PC-3 (cell line): ENCODE measurements at regions not wholly inside any gene's neighbourhood (a gene's known extent, or its start where the extent isn't known, plus 50 kb on each side); places are given as distances from the start of the nearest gene placed in this dataset.

Source experiments
- ATAC-seq: fragments of 200-7000 bp; cut with Tn5 transposase; 2 replicates; pipeline ENCODE4 v1.9.1; 2020; ENCODE audit warnings: mild to moderate bottlenecking, moderate library complexity
- BruUV-seq: library from RNA; stranded (reverse); fragments of 400-500 nt; replicated peaks from 2 replicates; lab custom pipeline; 2021; lab: Mats Ljungman, UMichigan
- CTCF ChIA-PET: fragments of 300-600 bp; sonication (Branson Sonifier 250); formaldehyde crosslinking; loops from one replicate; lab custom pipeline; 2022; ENCODE audit warnings: antibody characterized with exemption; lab: Charles Lee
- POLR2A ChIA-PET: fragments of 300-600 bp; sonication (Branson Sonifier 250); formaldehyde crosslinking; loops from one replicate; lab custom pipeline; 2022; ENCODE audit warnings: antibody characterized with exemption; ENCODE audit not compliant: unreplicated experiment; lab: Charles Lee
- DNase-seq: peaks from one replicate; pipeline ENCODE4 v3.0.0-alpha.2; 2015
- H2AFZ ChIP-seq: fragments of 300-600 bp; sonication (generic); 2 replicates; pipeline ENCODE4 v1.6.0; 2016; ENCODE audit warnings: antibody characterized with exemption, low read length
- H3F3A ChIP-seq: fragments of 300-600 bp; sonication (generic); one replicate; pipeline ENCODE4 v1.6.0; 2017; ENCODE audit warnings: antibody characterized with exemption, low read length, control low read depth, mild to moderate bottlenecking; ENCODE audit not compliant: unreplicated experiment
- H3K27ac ChIP-seq: fragments of 300-600 bp; sonication (generic); 2 replicates; pipeline ENCODE4 v1.5.1; 2016; ENCODE audit warnings: mild to moderate bottlenecking, low read length
- H3K27me3 ChIP-seq: fragments of 300-600 bp; sonication (generic); 2 replicates; pipeline ENCODE4 v1.6.1; 2016; ENCODE audit warnings: low read length, mixed read lengths
- H3K36me3 ChIP-seq: fragments of 300-600 bp; sonication (generic); 2 replicates; pipeline ENCODE4 v1.6.1; 2016; ENCODE audit warnings: low read depth, mixed run types, low read length, mixed read lengths
- H3K4me1 ChIP-seq: fragments of 300-600 bp; sonication (generic); 2 replicates; pipeline ENCODE4 v1.5.1; 2016; ENCODE audit warnings: low read length; ENCODE audit not compliant: insufficient read depth
- H3K4me2 ChIP-seq: fragments of 300-600 bp; sonication (generic); 2 replicates; pipeline ENCODE4 v1.6.0; 2016; ENCODE audit warnings: low read length
- H3K4me3 ChIP-seq: fragments of 300-600 bp; sonication (generic); 2 replicates; pipeline ENCODE4 v1.5.1; 2016; ENCODE audit warnings: mild to moderate bottlenecking, low read length, mixed read lengths
- H3K79me2 ChIP-seq: fragments of 300-600 bp; sonication (generic); 2 replicates; pipeline ENCODE4 v1.6.1; 2017; ENCODE audit warnings: low read length, mixed read lengths
- H3K9ac ChIP-seq: fragments of 300-600 bp; sonication (generic); 2 replicates; pipeline ENCODE4 v1.6.0; 2016; ENCODE audit warnings: mild to moderate bottlenecking, low read length
- H3K9me2 ChIP-seq: fragments of 300-600 bp; sonication (generic); replicated peaks from 2 replicates; pipeline ENCODE4 v1.6.1; 2016; ENCODE audit warnings: mixed run types, low read length, mixed read lengths
- H3K9me3 ChIP-seq: fragments of 300-600 bp; sonication (generic); 2 replicates; pipeline ENCODE4 v1.6.1; 2016; ENCODE audit warnings: low read length, mixed read lengths
- H4K20me1 ChIP-seq: fragments of 300-600 bp; sonication (generic); 2 replicates; pipeline ENCODE4 v1.6.1; 2016; ENCODE audit warnings: low read length, mixed read lengths
- CTCF ChIP-seq: fragments of 300-600 bp; sonication (generic); conservative IDR thresholded peaks from 2 replicates; pipeline ENCODE4 v1.5.1; 2017; ENCODE audit warnings: antibody characterized with exemption, low read depth, mild to moderate bottlenecking, low read length
- EZH2 ChIP-seq: fragments of 300-600 bp; sonication (generic); IDR thresholded peaks from one replicate; pipeline ENCODE4 v1.6.1; 2017; ENCODE audit warnings: antibody characterized with exemption, mild to moderate bottlenecking, low read length; ENCODE audit not compliant: unreplicated experiment
- EZH2phosphoT487 ChIP-seq: fragments of 300-600 bp; sonication (generic); IDR thresholded peaks from 2 replicates; pipeline ENCODE4 v1.6.1; 2018; ENCODE audit warnings: mild to moderate bottlenecking, antibody characterized with exemption, low read length, borderline replicate concordance
- intact Hi-C: fragments of 100-400 bp; cut with micrococcal nuclease; formaldehyde crosslinking; loops from 2 replicates; pipeline ENCODE4 v1.9.0; 2023

- Histone ChIP-seq H3F3A (peaks cover 3% of the 10 kb centered on the region), H3K4me3 (no peak overlapping the region), H3K79me2 (no peaks in the 10 kb centered on the region), H3K4me1 (peaks cover 16% of the 10 kb centered on the region), H3K27me3 (no peaks in the 10 kb centered on the region), H3K9me3 (no peaks in the 10 kb centered on the region), H4K20me1 (no peaks in the 10 kb centered on the region), H3K36me3 (no peaks in the 10 kb centered on the region), H3K27ac (no peak overlapping the region), H2AFZ (no peak overlapping the region), H3K4me2 (no peak overlapping the region), H3K9me2 (no peaks in the 10 kb centered on the region), H3K9ac (no peak overlapping the region)
- ChIA-PET CTCF (no interaction called here), POLR2A (no interaction called here)
- intact Hi-C loops, result no loop called here
- no peak for TF ChIP-seq EZH2phosphoT487
- TF ChIP-seq EZH2, result no peak
- TF ChIP-seq CTCF, result no peak
- no TSS peak for BruUV-seq
- no peak for DNase-seq
- ATAC-seq, result no peak
Measured at GRCh38 chr11:130603335-130603906, 155.0 kb downstream of the ADAMTS15 start.

GRCh38 chr11:130604606-130605005 is 156.2 kb downstream of the ADAMTS15 start:
- Histone ChIP-seq H3F3A (peaks cover 3% of the 10 kb centered on the region), H3K9me3 (no peaks in the 10 kb centered on the region), H2AFZ (no peak overlapping the region), H3K4me3 (no peak overlapping the region), H3K27ac (no peak overlapping the region), H3K27me3 (no peaks in the 10 kb centered on the region), H3K4me1 (peaks cover 16% of the 10 kb centered on the region), H3K9ac (no peak overlapping the region), H3K4me2 (no peak overlapping the region), H3K79me2 (no peaks in the 10 kb centered on the region), H3K9me2 (no peaks in the 10 kb centered on the region), H4K20me1 (no peaks in the 10 kb centered on the region), H3K36me3 (no peaks in the 10 kb centered on the region)
- ATAC-seq (no peak), DNase-seq (no peak)
- CTCF ChIA-PET, result no interaction called here
- no TSS peak for BruUV-seq
- intact Hi-C loops, result no loop called here
- TF ChIP-seq CTCF (no peak), EZH2phosphoT487 (no peak)
- POLR2A ChIA-PET, result interaction anchor here (0.7 kb wide), 1 partner anchor 24 kb away, joined by 5 read pairs; no protein-coding TSS in a partner anchor

- no peaks in the 10 kb centered on the region for H4K20me1 ChIP-seq
- POLR2A ChIA-PET, result no interaction called here
- ATAC-seq (peak; percentile 45), DNase-seq (peak; percentile 80)
- peak overlapping the region; percentile 32; the same call in 1 of the 2 replicates for H3K9ac ChIP-seq
- no peaks in the 10 kb centered on the region for H3K36me3 ChIP-seq
- peak overlapping the region; percentile 77 for H3K27ac ChIP-seq
- H2AFZ ChIP-seq, result no peak overlapping the region; the same call in 1 of the 2 replicates
- no peaks in the 10 kb centered on the region for H3K9me2 ChIP-seq
- H3K4me1 ChIP-seq, result peaks cover 16% of the 10 kb centered on the region
- H3K27me3 ChIP-seq, result no peaks in the 10 kb centered on the region
- peak overlapping the region; percentile 45 for H3K4me2 ChIP-seq
- intact Hi-C loops, result no loop called here
- H3F3A ChIP-seq, result peaks cover 3% of the 10 kb centered on the region
- no peak overlapping the region for H3K4me3 ChIP-seq
- TF ChIP-seq CTCF, result no peak
- TF ChIP-seq EZH2phosphoT487, result no peak
- TF ChIP-seq EZH2, result no peak
- no TSS peak for BruUV-seq
- no peaks in the 10 kb centered on the region for H3K79me2 ChIP-seq
- no peaks in the 10 kb centered on the region for H3K9me3 ChIP-seq
- CTCF ChIA-PET, result no interaction called here
Measured at GRCh38 chr11:130606178-130606577, 157.7 kb downstream of the ADAMTS15 start.
